Vagina (tissue), 2 donors: ENCODE measurements at regions not wholly inside any gene's neighbourhood (a gene's known extent, or its start where the extent isn't known, plus 50 kb on each side); places are given as distances from the start of the nearest gene placed in this dataset.

Experiments used
- DNase-seq, 2 donors: peaks; one replicate each; pipeline ENCODE4 v3.0.0-alpha.2; 2017; ENCODE audit errors: extremely low spot score in 2 of 2
- H3K27ac ChIP-seq: fragments of 200-600 bp; sonication (generic); one replicate; pipeline ENCODE4 v1.5.1; 2019
- H3K27me3 ChIP-seq: fragments of 200-600 bp; sonication (generic); one replicate; pipeline ENCODE4 v1.5.1; 2019
- H3K36me3 ChIP-seq, 2 donors: fragments of 200-600 bp; sonication (generic); one replicate each; pipeline ENCODE4 v1.5.1; 2017 to 2019
- H3K4me1 ChIP-seq: fragments of 200-600 bp; sonication (generic); one replicate; pipeline ENCODE4 v1.5.1; 2019
- H3K4me3 ChIP-seq, 2 donors: fragments of 200-600 bp; sonication (generic); 1 replicate in 1 of 2; 2 replicates in 1 of 2; pipeline ENCODE4 v1.5.1; 2016 to 2019
- H3K9me3 ChIP-seq: fragments of 200-600 bp; sonication (generic); one replicate; pipeline ENCODE4 v1.5.1; 2019
- CTCF ChIP-seq, 3 experiments: fragments of 450-650 bp in 2 of 3; fragments of 200-600 bp in 1 of 3; sonication (generic) in 1 of 3; IDR thresholded peaks; one replicate each; pipeline ENCODE4 v1.5.1; 2017 to 2019; ENCODE audit warnings: antibody characterized with exemption in 3 of 3, mild to moderate bottlenecking in 2 of 3, moderate library complexity in 2 of 3
- POLR2A ChIP-seq, 2 donors: fragments of 450-650 bp; IDR thresholded peaks; one replicate each; pipeline ENCODE4 v1.6.1; 2017; ENCODE audit warnings: antibody characterized with exemption in 2 of 2, mild to moderate bottlenecking in 2 of 2, moderate library complexity in 2 of 2
- POLR2AphosphoS5 ChIP-seq, 2 donors: sonication (generic); formaldehyde crosslinking; IDR thresholded peaks; one replicate each; pipeline ENCODE4 v1.9.0; 2017; ENCODE audit warnings: antibody characterized with exemption in 2 of 2, mild to moderate bottlenecking in 2 of 2, low read depth in 1 of 2; ENCODE audit not compliant: insufficient read depth in 1 of 2
- intact Hi-C: fragments of 100-400 bp; cut with DNase I; formaldehyde crosslinking; loops from one replicate; pipeline ENCODE4 v1.15.1; 2023

GRCh38 chr4:81606166-81606565 lies 134.5 kb upstream of the RASGEF1B start:
- Histone ChIP-seq H3K36me3 (no peaks in the 10 kb centered on the region), H3K27me3 (no peaks in the 10 kb centered on the region), H3K4me3 (no peak overlapping the region), H3K4me1 (peaks cover 3% of the 10 kb centered on the region), H3K27ac (no peak overlapping the region), H3K9me3 (no peaks in the 10 kb centered on the region)
- DNase-seq, result no peak
- TF ChIP-seq POLR2A (IDR thresholded peaks at IDR 0.05), result no peak
- TF ChIP-seq POLR2AphosphoS5 (IDR thresholded peaks at IDR 0.05; ENCODE audit: insufficient read depth in 1 of 2, low read depth in 1 of 2), result no peak
- no peak for TF ChIP-seq CTCF (IDR thresholded peaks at IDR 0.05)
- intact Hi-C loops, result no loop called here

GRCh38 chr4:81605271-81605670 lies 133.6 kb upstream of the RASGEF1B start:
- no peaks in the 10 kb centered on the region for H3K36me3 ChIP-seq
- H3K27ac ChIP-seq, result no peak overlapping the region
- H3K4me1 ChIP-seq, result peaks cover 12% of the 10 kb centered on the region
- no peak overlapping the region for H3K4me3 ChIP-seq
- TF ChIP-seq POLR2A (IDR thresholded peaks at IDR 0.05), result no peak
- no peak for TF ChIP-seq POLR2AphosphoS5 (IDR thresholded peaks at IDR 0.05; ENCODE audit: insufficient read depth in 1 of 2, low read depth in 1 of 2)
- TF ChIP-seq CTCF (IDR thresholded peaks at IDR 0.05), result no peak
- no peaks in the 10 kb centered on the region for H3K27me3 ChIP-seq
- DNase-seq, result no peak
- intact Hi-C loops, result no loop called here
- no peaks in the 10 kb centered on the region for H3K9me3 ChIP-seq

GRCh38 chr4:81604683-81605218 lies 133.0 kb upstream of the RASGEF1B start:
- Histone ChIP-seq H3K4me3 (no peak overlapping the region), H3K27ac (no peak overlapping the region), H3K9me3 (no peaks in the 10 kb centered on the region), H3K36me3 (no peaks in the 10 kb centered on the region), H3K27me3 (no peaks in the 10 kb centered on the region), H3K4me1 (peaks cover 13% of the 10 kb centered on the region)
- intact Hi-C loops, result no loop called here
- no peak for DNase-seq
- TF ChIP-seq POLR2A (IDR thresholded peaks at IDR 0.05), result no peak
- TF ChIP-seq POLR2AphosphoS5 (IDR thresholded peaks at IDR 0.05; ENCODE audit: insufficient read depth in 1 of 2, low read depth in 1 of 2), result no peak
- no peak for TF ChIP-seq CTCF (IDR thresholded peaks at IDR 0.05)

- TF ChIP-seq CTCF (IDR thresholded peaks at IDR 0.05) (no peak), POLR2A (IDR thresholded peaks at IDR 0.05) (no peak), POLR2AphosphoS5 (IDR thresholded peaks at IDR 0.05; ENCODE audit: insufficient read depth in 1 of 2, low read depth in 1 of 2) (no peak)
- H3K27me3 ChIP-seq, result no peaks in the 10 kb centered on the region
- H3K9me3 ChIP-seq, result no peaks in the 10 kb centered on the region
- H3K36me3 ChIP-seq, result no peaks in the 10 kb centered on the region
- peaks cover 13% of the 10 kb centered on the region for H3K4me1 ChIP-seq
- intact Hi-C loops, result no loop called here
- DNase-seq, result no peak
- H3K4me3 ChIP-seq, result no peak overlapping the region
- no peak overlapping the region for H3K27ac ChIP-seq
These were observed 131.1 kb upstream of the RASGEF1B start for GRCh38 chr4:81602854-81603253.

- Histone ChIP-seq H3K4me3 (no peak overlapping the region), H3K27ac (no peak overlapping the region), H3K9me3 (no peaks in the 10 kb centered on the region), H3K4me1 (peaks cover 13% of the 10 kb centered on the region), H3K27me3 (no peaks in the 10 kb centered on the region), H3K36me3 (no peaks in the 10 kb centered on the region)
- DNase-seq, result no peak
- intact Hi-C loops, result no loop called here
- TF ChIP-seq CTCF (IDR thresholded peaks at IDR 0.05) (no peak), POLR2A (IDR thresholded peaks at IDR 0.05) (no peak), POLR2AphosphoS5 (IDR thresholded peaks at IDR 0.05; ENCODE audit: insufficient read depth in 1 of 2, low read depth in 1 of 2) (no peak)
These were observed 129.6 kb upstream of the RASGEF1B start for GRCh38 chr4:81601358-81601694.
